ENCODE measurements at regions not wholly inside any gene's neighbourhood (a gene's known extent, or its start where the extent isn't known, plus 50 kb on each side); places are given as distances from the start of the nearest gene placed in this dataset.

DNA sequence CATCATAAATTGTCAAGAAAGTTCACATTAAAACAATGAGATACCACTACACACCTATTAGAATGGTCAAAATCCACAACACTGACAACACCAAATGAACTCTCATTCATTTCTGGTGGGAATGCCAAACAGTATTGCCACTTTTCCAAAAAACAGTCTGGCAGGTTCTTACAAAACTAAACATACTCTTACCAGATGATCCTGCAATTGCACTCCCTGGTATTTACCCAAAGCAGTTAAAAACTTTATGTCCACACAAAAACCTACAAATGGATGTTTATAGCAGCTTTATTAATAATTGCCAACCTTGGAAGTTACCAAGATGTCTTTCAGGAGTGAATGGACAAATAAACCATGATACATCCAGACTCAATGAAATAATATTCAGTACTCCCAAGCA, 56.8 kb downstream of the ZNF608 start:
- no peak overlapping the region for H2AFZ ChIP-seq (ENCODE audit: control insufficient read depth, low read length)
- no peaks in the 10 kb centered on the region for H3K79me2 ChIP-seq (ENCODE audit: control insufficient read depth, insufficient read depth, low read length)
- no peaks in the 10 kb centered on the region for H3K9me3 ChIP-seq (ENCODE audit: control insufficient read depth, low read depth, low read length)
- DNase-seq (ENCODE audit: low read depth, low spot score) (no peak), FAIRE-seq (no peak)
- dilution Hi-C loops (cut with MboI; ENCODE audit: extremely low pct_ligation_motif_present, low sequenced_read_pairs), result no loop called here
- TF ChIP-seq, protein P1, sequence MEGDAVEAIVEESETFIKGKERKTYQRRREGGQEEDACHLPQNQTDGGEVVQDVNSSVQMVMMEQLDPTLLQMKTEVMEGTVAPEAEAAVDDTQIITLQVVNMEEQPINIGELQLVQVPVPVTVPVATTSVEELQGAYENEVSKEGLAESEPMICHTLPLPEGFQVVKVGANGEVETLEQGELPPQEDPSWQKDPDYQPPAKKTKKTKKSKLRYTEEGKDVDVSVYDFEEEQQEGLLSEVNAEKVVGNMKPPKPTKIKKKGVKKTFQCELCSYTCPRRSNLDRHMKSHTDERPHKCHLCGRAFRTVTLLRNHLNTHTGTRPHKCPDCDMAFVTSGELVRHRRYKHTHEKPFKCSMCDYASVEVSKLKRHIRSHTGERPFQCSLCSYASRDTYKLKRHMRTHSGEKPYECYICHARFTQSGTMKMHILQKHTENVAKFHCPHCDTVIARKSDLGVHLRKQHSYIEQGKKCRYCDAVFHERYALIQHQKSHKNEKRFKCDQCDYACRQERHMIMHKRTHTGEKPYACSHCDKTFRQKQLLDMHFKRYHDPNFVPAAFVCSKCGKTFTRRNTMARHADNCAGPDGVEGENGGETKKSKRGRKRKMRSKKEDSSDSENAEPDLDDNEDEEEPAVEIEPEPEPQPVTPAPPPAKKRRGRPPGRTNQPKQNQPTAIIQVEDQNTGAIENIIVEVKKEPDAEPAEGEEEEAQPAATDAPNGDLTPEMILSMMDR (optimal IDR thresholded peaks at IDR 0.05 in 1 of 3, IDR thresholded peaks at IDR 0.05 in 1 of 3, conservative IDR thresholded peaks at IDR 0.05 in 1 of 3; ENCODE audit: extremely low read depth in 1 of 3, insufficient read depth in 2 of 3, low read length in 3 of 3), result no peak
- TF ChIP-seq EZH2 (IDR thresholded peaks at IDR 0.05; ENCODE audit: low read length), result no peak
- no peaks in the 10 kb centered on the region for H3K27me3 ChIP-seq (ENCODE audit: control insufficient read depth, extremely low read depth, insufficient read depth, low read length)
- H4K20me1 ChIP-seq (ENCODE audit: control insufficient read depth, extremely low read depth, insufficient read depth, low read length), result no peaks in the 10 kb centered on the region
- H3K27ac ChIP-seq (ENCODE audit: control insufficient read depth, insufficient read depth, low read length), result no peak overlapping the region
- H3K36me3 ChIP-seq (ENCODE audit: control insufficient read depth in 2 of 2, extremely low read depth in 1 of 2, insufficient read depth in 2 of 2, low read length in 2 of 2), result no peaks in the 10 kb centered on the region
- no peak overlapping the region for H3K4me3 ChIP-seq (ENCODE audit: control insufficient read depth in 2 of 3, extremely low read depth in 1 of 3, insufficient read depth in 2 of 3, low read depth in 1 of 3, low read length in 3 of 3)
- H3K4me2 ChIP-seq (ENCODE audit: control insufficient read depth, extremely low read depth, insufficient read depth, low read depth, low read length), result no peak overlapping the region
- H3K9me1 ChIP-seq (ENCODE audit: control insufficient read depth, extremely low read depth, insufficient read depth, low read length), result no peaks in the 10 kb centered on the region
- H3K4me1 ChIP-seq (ENCODE audit: control insufficient read depth, extremely low read depth, insufficient read depth, low read length), result no peaks in the 10 kb centered on the region
- H3K9ac ChIP-seq (ENCODE audit: control insufficient read depth, extremely low read depth, insufficient read depth, low read length), result no peak overlapping the region

DNA sequence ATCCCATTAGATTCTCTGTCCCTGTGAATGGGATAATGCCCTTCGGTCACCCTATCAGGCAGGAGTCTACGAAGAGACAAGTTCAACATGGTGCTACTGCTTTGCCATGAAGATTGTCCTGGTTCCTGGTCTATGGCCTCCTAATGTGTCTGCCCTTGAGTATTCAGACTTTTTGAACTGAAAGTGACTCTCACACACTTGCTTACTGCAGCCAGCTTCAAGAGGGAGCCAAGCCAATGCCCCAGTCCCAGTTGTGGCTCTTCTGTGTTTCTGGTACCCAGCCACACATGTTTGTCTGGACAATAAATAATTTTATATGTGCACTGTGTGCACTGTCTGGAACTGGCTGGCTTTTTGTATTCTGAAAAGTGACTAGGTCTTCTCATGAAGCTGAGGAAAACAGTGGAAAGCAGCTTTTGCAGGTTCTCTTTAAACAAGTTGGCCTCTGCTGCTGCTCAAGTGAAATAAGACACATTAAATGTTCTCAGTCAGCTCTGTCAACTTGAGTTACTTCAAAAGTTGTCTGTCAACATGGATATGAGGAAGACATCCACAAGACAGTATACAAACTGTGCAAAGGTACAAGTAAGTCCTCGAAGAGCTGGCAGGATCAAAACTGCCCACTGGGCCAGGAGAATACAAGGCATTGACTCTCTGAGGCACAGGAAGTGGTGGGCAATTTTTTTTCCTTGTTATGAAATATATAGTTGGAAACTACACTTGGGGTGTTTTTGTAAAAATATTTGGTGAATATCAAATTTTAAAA, 60.0 kb downstream of the ZNF608 start:
- H3K9me3 ChIP-seq (ENCODE audit: control insufficient read depth, low read depth, low read length), result no peaks in the 10 kb centered on the region
- H3K27me3 ChIP-seq (ENCODE audit: control insufficient read depth, extremely low read depth, insufficient read depth, low read length), result no peaks in the 10 kb centered on the region
- H3K4me3 ChIP-seq (ENCODE audit: control insufficient read depth in 2 of 3, extremely low read depth in 1 of 3, insufficient read depth in 2 of 3, low read depth in 1 of 3, low read length in 3 of 3), result no peak overlapping the region
- no peak overlapping the region for H3K4me2 ChIP-seq (ENCODE audit: control insufficient read depth, extremely low read depth, insufficient read depth, low read depth, low read length)
- dilution Hi-C loops (cut with MboI; ENCODE audit: extremely low pct_ligation_motif_present, low sequenced_read_pairs), result no loop called here
- no peaks in the 10 kb centered on the region for H3K36me3 ChIP-seq (ENCODE audit: control insufficient read depth in 2 of 2, extremely low read depth in 1 of 2, insufficient read depth in 2 of 2, low read length in 2 of 2)
- H3K9ac ChIP-seq (ENCODE audit: control insufficient read depth, extremely low read depth, insufficient read depth, low read length), result no peak overlapping the region
- no peaks in the 10 kb centered on the region for H3K79me2 ChIP-seq (ENCODE audit: control insufficient read depth, insufficient read depth, low read length)
- no peaks in the 10 kb centered on the region for H3K4me1 ChIP-seq (ENCODE audit: control insufficient read depth, extremely low read depth, insufficient read depth, low read length)
- no peak overlapping the region for H2AFZ ChIP-seq (ENCODE audit: control insufficient read depth, low read length)
- no peaks in the 10 kb centered on the region for H4K20me1 ChIP-seq (ENCODE audit: control insufficient read depth, extremely low read depth, insufficient read depth, low read length)
- no peak overlapping the region for H3K27ac ChIP-seq (ENCODE audit: control insufficient read depth, insufficient read depth, low read length)
- TF ChIP-seq, protein P1 (optimal IDR thresholded peaks at IDR 0.05 in 1 of 3, IDR thresholded peaks at IDR 0.05 in 1 of 3, conservative IDR thresholded peaks at IDR 0.05 in 1 of 3; ENCODE audit: extremely low read depth in 1 of 3, insufficient read depth in 2 of 3, low read length in 3 of 3), result no peak
- TF ChIP-seq EZH2 (IDR thresholded peaks at IDR 0.05; ENCODE audit: low read length), result no peak
- FAIRE-seq (no peak), DNase-seq (ENCODE audit: low read depth, low spot score) (no peak)
- no peaks in the 10 kb centered on the region for H3K9me1 ChIP-seq (ENCODE audit: control insufficient read depth, extremely low read depth, insufficient read depth, low read length)

Measured in keratinocyte (primary cell).